ENCODE measurements at regions not wholly inside any gene's neighbourhood (a gene's known extent, or its start where the extent isn't known, plus 50 kb on each side); places are given as distances from the start of the nearest gene placed in this dataset.

- TF ChIP-seq, protein P1, sequence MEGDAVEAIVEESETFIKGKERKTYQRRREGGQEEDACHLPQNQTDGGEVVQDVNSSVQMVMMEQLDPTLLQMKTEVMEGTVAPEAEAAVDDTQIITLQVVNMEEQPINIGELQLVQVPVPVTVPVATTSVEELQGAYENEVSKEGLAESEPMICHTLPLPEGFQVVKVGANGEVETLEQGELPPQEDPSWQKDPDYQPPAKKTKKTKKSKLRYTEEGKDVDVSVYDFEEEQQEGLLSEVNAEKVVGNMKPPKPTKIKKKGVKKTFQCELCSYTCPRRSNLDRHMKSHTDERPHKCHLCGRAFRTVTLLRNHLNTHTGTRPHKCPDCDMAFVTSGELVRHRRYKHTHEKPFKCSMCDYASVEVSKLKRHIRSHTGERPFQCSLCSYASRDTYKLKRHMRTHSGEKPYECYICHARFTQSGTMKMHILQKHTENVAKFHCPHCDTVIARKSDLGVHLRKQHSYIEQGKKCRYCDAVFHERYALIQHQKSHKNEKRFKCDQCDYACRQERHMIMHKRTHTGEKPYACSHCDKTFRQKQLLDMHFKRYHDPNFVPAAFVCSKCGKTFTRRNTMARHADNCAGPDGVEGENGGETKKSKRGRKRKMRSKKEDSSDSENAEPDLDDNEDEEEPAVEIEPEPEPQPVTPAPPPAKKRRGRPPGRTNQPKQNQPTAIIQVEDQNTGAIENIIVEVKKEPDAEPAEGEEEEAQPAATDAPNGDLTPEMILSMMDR (IDR thresholded peaks at IDR 0.05): no peak
- no peak for TF ChIP-seq EZH2 (IDR thresholded peaks at IDR 0.05; ENCODE audit: borderline replicate concordance, insufficient read depth, low read depth, low read length, poor library complexity, severe bottlenecking)
Measured at GRCh38 chr3:182413061-182413460, 380.2 kb upstream of the ATP11B start.
